WTC11 (cell line): ENCODE measurements at regions not wholly inside any gene's neighbourhood (a gene's known extent, or its start where the extent isn't known, plus 50 kb on each side); places are given as distances from the start of the nearest gene placed in this dataset.

ENCODE experiments used
- ATAC-seq: fragments of 200-7000 bp; cut with Tn5 transposase; 2 replicates; pipeline ENCODE4 v1.10.0; 2021; ENCODE audit warnings: mild to moderate bottlenecking, moderate library complexity
- CTCF ChIA-PET: fragments of 300-600 bp; sonication (Branson Sonifier 250); formaldehyde crosslinking; loops from one replicate; lab custom pipeline; 2021; ENCODE audit warnings: antibody characterized with exemption; lab: Charles Lee
- POLR2A ChIA-PET: fragments of 350-600 bp; sonication (Branson Sonifier 250); formaldehyde crosslinking; loops from one replicate; lab custom pipeline; 2021; ENCODE audit warnings: antibody characterized with exemption; lab: Charles Lee
- DNase-seq: peaks from one replicate; pipeline ENCODE4 v3.0.0; 2021; ENCODE audit warnings: low spot score
- H3K27ac Mint-ChIP-seq: 2 replicates; pipeline ENCODE4 v1.8.0; 2021; ENCODE audit warnings: mixed read lengths
- H3K27me3 Mint-ChIP-seq: 2 replicates; pipeline ENCODE4 v1.8.0; 2021; ENCODE audit warnings: low read depth, mild to moderate bottlenecking, moderate library complexity, mixed read lengths
- H3K36me3 Mint-ChIP-seq: 2 replicates; pipeline ENCODE4 v1.8.0; 2021; ENCODE audit warnings: mixed read lengths
- H3K4me1 Mint-ChIP-seq: 2 replicates; pipeline ENCODE4 v1.8.0; 2022; ENCODE audit warnings: mixed read lengths
- H3K4me3 Mint-ChIP-seq: 2 replicates; pipeline ENCODE4 v1.8.0; 2021; ENCODE audit warnings: mild to moderate bottlenecking, moderate library complexity, mixed read lengths
- H3K9me3 Mint-ChIP-seq: 2 replicates; pipeline ENCODE4 v1.8.0; 2021; ENCODE audit warnings: mixed read lengths
- CREM ChIP-seq: sonication (generic); formaldehyde crosslinking; IDR thresholded peaks from 2 replicates; pipeline ENCODE4 v1.8.1; 2022; ENCODE audit warnings: mild to moderate bottlenecking, missing genetic modification reagents, moderate library complexity
- FOXK1 ChIP-seq: sonication (generic); formaldehyde crosslinking; IDR thresholded peaks from 2 replicates; pipeline ENCODE4 v1.8.0; 2022; ENCODE audit warnings: mild to moderate bottlenecking, moderate library complexity, missing genetic modification reagents
- GABPB1 ChIP-seq: sonication (generic); formaldehyde crosslinking; IDR thresholded peaks from 2 replicates; pipeline ENCODE4 v1.8.1; 2023; ENCODE audit warnings: mild to moderate bottlenecking, missing genetic modification reagents
- GTF2I ChIP-seq: fragments of 250-450 bp; sonication (Bioruptor Pico); conservative IDR thresholded peaks from 2 replicates; pipeline ENCODE4 v1.4.0; 2021; ENCODE audit warnings: mild to moderate bottlenecking
- HMGA2 ChIP-seq: fragments of 250-450 bp; sonication (Bioruptor Pico); IDR thresholded peaks from 2 replicates; pipeline ENCODE4 v1.4.0; 2021; ENCODE audit warnings: mild to moderate bottlenecking, moderate library complexity
- IRF1 ChIP-seq: sonication (generic); formaldehyde crosslinking; IDR thresholded peaks from 2 replicates; pipeline ENCODE4 v1.8.0; 2023; ENCODE audit warnings: missing genetic modification reagents
- IRF2 ChIP-seq: sonication (generic); formaldehyde crosslinking; IDR thresholded peaks from 2 replicates; pipeline ENCODE4 v1.8.0; 2022; ENCODE audit warnings: low read depth, missing genetic modification reagents, borderline replicate concordance
- MAX ChIP-seq: sonication (generic); formaldehyde crosslinking; IDR thresholded peaks from 2 replicates; pipeline ENCODE4 v1.8.0; 2022; ENCODE audit warnings: mild to moderate bottlenecking, missing genetic modification reagents
- NFE2L1 ChIP-seq: sonication (generic); formaldehyde crosslinking; IDR thresholded peaks from 2 replicates; pipeline ENCODE4 v1.8.1; 2023; ENCODE audit warnings: missing genetic modification reagents
- OVOL2 ChIP-seq: fragments of 250-450 bp; sonication (Bioruptor Pico); IDR thresholded peaks from 2 replicates; pipeline ENCODE4 v1.9.0; 2021; ENCODE audit warnings: mild to moderate bottlenecking, borderline replicate concordance
- RORB ChIP-seq: fragments of 250-450 bp; sonication (Bioruptor Pico); IDR thresholded peaks from 2 replicates; pipeline ENCODE4 v1.9.0; 2021; ENCODE audit warnings: mild to moderate bottlenecking
- SP1 ChIP-seq: sonication (generic); formaldehyde crosslinking; conservative IDR thresholded peaks from 2 replicates; pipeline ENCODE4 v1.8.1; 2022; ENCODE audit warnings: missing genetic modification reagents
- ZNF263 ChIP-seq: sonication (generic); formaldehyde crosslinking; IDR thresholded peaks from 2 replicates; pipeline ENCODE4 v1.8.1; 2022; ENCODE audit warnings: low read depth, mild to moderate bottlenecking, moderate library complexity, missing genetic modification reagents
- ZNF416 ChIP-seq: fragments of 250-450 bp; sonication (Bioruptor Pico); IDR thresholded peaks from 2 replicates; pipeline ENCODE4 v1.9.0; 2021; ENCODE audit warnings: mild to moderate bottlenecking, inconsistent platforms
- ZNF423 ChIP-seq: fragments of 250-450 bp; sonication (Bioruptor Pico); IDR thresholded peaks from 2 replicates; pipeline ENCODE4 v2.1.2; 2022; ENCODE audit warnings: mild to moderate bottlenecking, moderate library complexity
- TF ChIP-seq, protein P1 (sequence below): sonication (generic); formaldehyde crosslinking; conservative IDR thresholded peaks from 2 replicates; pipeline ENCODE4 v1.8.1; 2022; ENCODE audit warnings: mild to moderate bottlenecking, missing genetic modification reagents
- TF ChIP-seq, protein P2 (sequence below): sonication (generic); formaldehyde crosslinking; IDR thresholded peaks from 2 replicates; pipeline ENCODE4 v1.8.0; 2023; ENCODE audit warnings: missing genetic modification reagents, mild to moderate bottlenecking, borderline replicate concordance
- TF ChIP-seq, protein P3 (sequence below): fragments of 250-450 bp; sonication (Bioruptor Pico); IDR thresholded peaks from 2 replicates; pipeline ENCODE4 v1.9.0; 2021; ENCODE audit warnings: mild to moderate bottlenecking
- TF ChIP-seq, protein P4 (sequence below): sonication (generic); formaldehyde crosslinking; IDR thresholded peaks from 2 replicates; pipeline ENCODE4 v1.8.1; 2022; ENCODE audit warnings: mild to moderate bottlenecking, moderate library complexity, missing genetic modification reagents
- TF ChIP-seq, protein P5 (sequence below): sonication (generic); formaldehyde crosslinking; IDR thresholded peaks from 2 replicates; pipeline ENCODE4 v1.8.1; 2023; ENCODE audit warnings: mild to moderate bottlenecking, moderate library complexity, missing genetic modification reagents
- TF ChIP-seq, protein P6 (sequence below): fragments of 250-450 bp; sonication (Bioruptor Pico); IDR thresholded peaks from 2 replicates; pipeline ENCODE4 v1.8.0; 2021; ENCODE audit warnings: mild to moderate bottlenecking

DNA sequence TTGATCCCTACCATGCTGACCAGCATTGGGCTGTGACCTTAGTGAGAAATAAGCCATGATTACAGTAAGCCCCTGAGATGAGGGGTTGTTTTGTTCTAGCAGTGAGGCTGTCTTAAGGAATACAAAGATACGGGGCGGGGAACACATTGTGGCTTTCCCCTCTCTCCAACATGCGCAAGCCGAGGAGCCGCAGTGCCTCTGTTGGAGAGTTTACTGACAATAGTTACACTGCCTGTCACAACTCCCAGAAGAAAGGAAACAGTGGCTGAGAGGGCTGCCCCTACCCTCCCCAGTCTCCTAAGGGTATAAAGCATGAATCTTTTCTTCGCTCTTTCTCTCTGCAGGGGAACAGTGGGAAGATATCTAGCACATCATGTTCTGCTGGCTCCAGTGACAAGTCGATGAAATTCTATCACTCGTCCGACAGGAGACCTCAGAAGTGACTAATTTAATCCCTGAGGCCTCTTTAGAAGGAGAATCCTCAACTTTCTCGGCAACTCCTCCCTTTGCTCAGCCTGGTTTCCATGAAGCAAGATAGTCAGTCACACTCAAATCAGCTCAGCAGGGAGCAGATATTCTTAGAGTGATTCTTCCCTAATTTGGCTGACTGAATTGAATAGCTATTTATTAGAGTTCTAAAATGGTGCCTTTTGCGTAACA, 409.0 kb upstream of the PROK2 start:
- Mint-ChIP-seq H3K27ac (no peak overlapping the region), H3K4me3 (no peak overlapping the region), H3K36me3 (peaks cover 5% of the 10 kb centered on the region; the same call in 1 of the 2 replicates), H3K27me3 (no peaks in the 10 kb centered on the region), H3K9me3 (peaks cover 23% of the 10 kb centered on the region), H3K4me1 (peaks cover 14% of the 10 kb centered on the region)
- ATAC-seq (no peak; the same call in none of the 2 replicates), DNase-seq (no peak)
- ChIA-PET CTCF (no interaction called here), POLR2A (no interaction called here)
- TF ChIP-seq ZNF423 (no peak), HMGA2 (no peak), FOXK1 (CRISPR knock-in tag) (no peak), IRF1 (CRISPR knock-in tag) (no peak), CREM (no peak), ZNF416 (CRISPR knock-in tag) (no peak), IRF2 (no peak), SP1 (no peak)
- TF ChIP-seq, protein P1, sequence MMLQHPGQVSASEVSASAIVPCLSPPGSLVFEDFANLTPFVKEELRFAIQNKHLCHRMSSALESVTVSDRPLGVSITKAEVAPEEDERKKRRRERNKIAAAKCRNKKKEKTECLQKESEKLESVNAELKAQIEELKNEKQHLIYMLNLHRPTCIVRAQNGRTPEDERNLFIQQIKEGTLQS (CRISPR knock-in tag), result no peak
- TF ChIP-seq, protein P2, sequence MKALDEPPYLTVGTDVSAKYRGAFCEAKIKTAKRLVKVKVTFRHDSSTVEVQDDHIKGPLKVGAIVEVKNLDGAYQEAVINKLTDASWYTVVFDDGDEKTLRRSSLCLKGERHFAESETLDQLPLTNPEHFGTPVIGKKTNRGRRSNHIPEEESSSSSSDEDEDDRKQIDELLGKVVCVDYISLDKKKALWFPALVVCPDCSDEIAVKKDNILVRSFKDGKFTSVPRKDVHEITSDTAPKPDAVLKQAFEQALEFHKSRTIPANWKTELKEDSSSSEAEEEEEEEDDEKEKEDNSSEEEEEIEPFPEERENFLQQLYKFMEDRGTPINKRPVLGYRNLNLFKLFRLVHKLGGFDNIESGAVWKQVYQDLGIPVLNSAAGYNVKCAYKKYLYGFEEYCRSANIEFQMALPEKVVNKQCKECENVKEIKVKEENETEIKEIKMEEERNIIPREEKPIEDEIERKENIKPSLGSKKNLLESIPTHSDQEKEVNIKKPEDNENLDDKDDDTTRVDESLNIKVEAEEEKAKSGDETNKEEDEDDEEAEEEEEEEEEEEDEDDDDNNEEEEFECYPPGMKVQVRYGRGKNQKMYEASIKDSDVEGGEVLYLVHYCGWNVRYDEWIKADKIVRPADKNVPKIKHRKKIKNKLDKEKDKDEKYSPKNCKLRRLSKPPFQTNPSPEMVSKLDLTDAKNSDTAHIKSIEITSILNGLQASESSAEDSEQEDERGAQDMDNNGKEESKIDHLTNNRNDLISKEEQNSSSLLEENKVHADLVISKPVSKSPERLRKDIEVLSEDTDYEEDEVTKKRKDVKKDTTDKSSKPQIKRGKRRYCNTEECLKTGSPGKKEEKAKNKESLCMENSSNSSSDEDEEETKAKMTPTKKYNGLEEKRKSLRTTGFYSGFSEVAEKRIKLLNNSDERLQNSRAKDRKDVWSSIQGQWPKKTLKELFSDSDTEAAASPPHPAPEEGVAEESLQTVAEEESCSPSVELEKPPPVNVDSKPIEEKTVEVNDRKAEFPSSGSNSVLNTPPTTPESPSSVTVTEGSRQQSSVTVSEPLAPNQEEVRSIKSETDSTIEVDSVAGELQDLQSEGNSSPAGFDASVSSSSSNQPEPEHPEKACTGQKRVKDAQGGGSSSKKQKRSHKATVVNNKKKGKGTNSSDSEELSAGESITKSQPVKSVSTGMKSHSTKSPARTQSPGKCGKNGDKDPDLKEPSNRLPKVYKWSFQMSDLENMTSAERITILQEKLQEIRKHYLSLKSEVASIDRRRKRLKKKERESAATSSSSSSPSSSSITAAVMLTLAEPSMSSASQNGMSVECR (CRISPR knock-in tag), result no peak
- TF ChIP-seq, protein P3, sequence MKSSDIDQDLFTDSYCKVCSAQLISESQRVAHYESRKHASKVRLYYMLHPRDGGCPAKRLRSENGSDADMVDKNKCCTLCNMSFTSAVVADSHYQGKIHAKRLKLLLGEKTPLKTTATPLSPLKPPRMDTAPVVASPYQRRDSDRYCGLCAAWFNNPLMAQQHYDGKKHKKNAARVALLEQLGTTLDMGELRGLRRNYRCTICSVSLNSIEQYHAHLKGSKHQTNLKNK (CRISPR knock-in tag), result no peak

- no peak for ATAC-seq
- POLR2A ChIA-PET, result no interaction called here
- H3K27ac Mint-ChIP-seq, result no peak overlapping the region
- CTCF ChIA-PET, result no interaction called here
- H3K9me3 Mint-ChIP-seq, result peaks cover 23% of the 10 kb centered on the region
- peaks cover 14% of the 10 kb centered on the region for H3K4me1 Mint-ChIP-seq
- DNase-seq, result no peak
- H3K27me3 Mint-ChIP-seq, result no peaks in the 10 kb centered on the region
- H3K4me3 Mint-ChIP-seq, result no peak overlapping the region
- TF ChIP-seq OVOL2 (CRISPR knock-in tag) (no peak), MAX (CRISPR knock-in tag) (no peak), ZNF263 (CRISPR knock-in tag) (no peak), RORB (CRISPR knock-in tag) (no peak), GTF2I (CRISPR knock-in tag) (no peak), NFE2L1 (CRISPR knock-in tag) (no peak), GABPB1 (CRISPR knock-in tag) (no peak)
- TF ChIP-seq, protein P4, sequence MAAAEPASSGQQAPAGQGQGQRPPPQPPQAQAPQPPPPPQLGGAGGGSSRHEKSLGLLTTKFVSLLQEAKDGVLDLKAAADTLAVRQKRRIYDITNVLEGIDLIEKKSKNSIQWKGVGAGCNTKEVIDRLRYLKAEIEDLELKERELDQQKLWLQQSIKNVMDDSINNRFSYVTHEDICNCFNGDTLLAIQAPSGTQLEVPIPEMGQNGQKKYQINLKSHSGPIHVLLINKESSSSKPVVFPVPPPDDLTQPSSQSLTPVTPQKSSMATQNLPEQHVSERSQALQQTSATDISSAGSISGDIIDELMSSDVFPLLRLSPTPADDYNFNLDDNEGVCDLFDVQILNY (CRISPR knock-in tag), result no peak
- TF ChIP-seq, protein P5, sequence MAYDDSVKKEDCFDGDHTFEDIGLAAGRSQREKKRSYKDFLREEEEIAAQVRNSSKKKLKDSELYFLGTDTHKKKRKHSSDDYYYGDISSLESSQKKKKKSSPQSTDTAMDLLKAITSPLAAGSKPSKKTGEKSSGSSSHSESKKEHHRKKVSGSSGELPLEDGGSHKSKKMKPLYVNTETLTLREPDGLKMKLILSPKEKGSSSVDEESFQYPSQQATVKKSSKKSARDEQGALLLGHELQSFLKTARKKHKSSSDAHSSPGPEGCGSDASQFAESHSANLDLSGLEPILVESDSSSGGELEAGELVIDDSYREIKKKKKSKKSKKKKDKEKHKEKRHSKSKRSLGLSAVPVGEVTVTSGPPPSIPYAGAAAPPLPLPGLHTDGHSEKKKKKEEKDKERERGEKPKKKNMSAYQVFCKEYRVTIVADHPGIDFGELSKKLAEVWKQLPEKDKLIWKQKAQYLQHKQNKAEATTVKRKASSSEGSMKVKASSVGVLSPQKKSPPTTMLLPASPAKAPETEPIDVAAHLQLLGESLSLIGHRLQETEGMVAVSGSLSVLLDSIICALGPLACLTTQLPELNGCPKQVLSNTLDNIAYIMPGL, result no peak
- TF ChIP-seq, protein P6, sequence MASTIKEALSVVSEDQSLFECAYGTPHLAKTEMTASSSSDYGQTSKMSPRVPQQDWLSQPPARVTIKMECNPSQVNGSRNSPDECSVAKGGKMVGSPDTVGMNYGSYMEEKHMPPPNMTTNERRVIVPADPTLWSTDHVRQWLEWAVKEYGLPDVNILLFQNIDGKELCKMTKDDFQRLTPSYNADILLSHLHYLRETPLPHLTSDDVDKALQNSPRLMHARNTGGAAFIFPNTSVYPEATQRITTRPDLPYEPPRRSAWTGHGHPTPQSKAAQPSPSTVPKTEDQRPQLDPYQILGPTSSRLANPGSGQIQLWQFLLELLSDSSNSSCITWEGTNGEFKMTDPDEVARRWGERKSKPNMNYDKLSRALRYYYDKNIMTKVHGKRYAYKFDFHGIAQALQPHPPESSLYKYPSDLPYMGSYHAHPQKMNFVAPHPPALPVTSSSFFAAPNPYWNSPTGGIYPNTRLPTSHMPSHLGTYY (CRISPR knock-in tag), result no peak
- peaks cover 5% of the 10 kb centered on the region; the same call in 1 of the 2 replicates for H3K36me3 Mint-ChIP-seq
Observed at GRCh38 chr3:72192572-72192971, 407.6 kb upstream of the PROK2 start.
